Breast epithelium (tissue), 3 donors: ENCODE measurements at regions not wholly inside any gene's neighbourhood (a gene's known extent, or its start where the extent isn't known, plus 50 kb on each side); places are given as distances from the start of the nearest gene placed in this dataset.

Experiments used
- POLR2A ChIP-seq: fragments of 450-650 bp; IDR thresholded peaks from one replicate; pipeline ENCODE4 v1.6.1; 2016; ENCODE audit warnings: antibody characterized with exemption, mild to moderate bottlenecking, moderate library complexity
- POLR2AphosphoS5 ChIP-seq, 3 donors: sonication (generic); formaldehyde crosslinking; IDR thresholded peaks; one replicate each; pipeline ENCODE4 v1.6.1; 2017; ENCODE audit warnings: antibody characterized with exemption in 3 of 3
- TF ChIP-seq, protein P1 (sequence below), 3 donors: fragments of 450-650 bp; IDR thresholded peaks; one replicate each; pipeline ENCODE4 v1.5.1; 2016 to 2017; ENCODE audit warnings: antibody characterized with exemption in 3 of 3, mild to moderate bottlenecking in 3 of 3, moderate library complexity in 3 of 3

DNA sequence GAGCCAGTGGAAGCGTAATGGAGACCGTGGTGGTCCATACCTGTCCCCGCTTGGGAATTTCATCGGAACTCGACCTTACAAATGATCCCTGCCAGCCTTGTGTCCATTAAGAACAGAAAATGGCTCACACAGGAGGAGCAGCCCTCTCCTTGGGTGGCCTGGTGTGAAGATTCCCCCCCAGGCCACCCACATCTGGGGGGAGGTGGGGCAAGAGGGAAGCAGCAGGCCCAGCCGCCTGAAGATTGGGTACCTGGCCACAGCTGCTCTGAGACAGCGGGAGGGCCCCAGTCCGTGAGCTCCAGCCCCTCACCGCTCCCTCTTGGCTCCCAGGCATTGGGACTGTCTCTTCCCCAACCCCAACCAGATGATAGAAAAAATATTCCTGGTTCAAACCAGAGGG, 277.8 kb upstream of the FOXF1 start:
- TF ChIP-seq, protein P1, sequence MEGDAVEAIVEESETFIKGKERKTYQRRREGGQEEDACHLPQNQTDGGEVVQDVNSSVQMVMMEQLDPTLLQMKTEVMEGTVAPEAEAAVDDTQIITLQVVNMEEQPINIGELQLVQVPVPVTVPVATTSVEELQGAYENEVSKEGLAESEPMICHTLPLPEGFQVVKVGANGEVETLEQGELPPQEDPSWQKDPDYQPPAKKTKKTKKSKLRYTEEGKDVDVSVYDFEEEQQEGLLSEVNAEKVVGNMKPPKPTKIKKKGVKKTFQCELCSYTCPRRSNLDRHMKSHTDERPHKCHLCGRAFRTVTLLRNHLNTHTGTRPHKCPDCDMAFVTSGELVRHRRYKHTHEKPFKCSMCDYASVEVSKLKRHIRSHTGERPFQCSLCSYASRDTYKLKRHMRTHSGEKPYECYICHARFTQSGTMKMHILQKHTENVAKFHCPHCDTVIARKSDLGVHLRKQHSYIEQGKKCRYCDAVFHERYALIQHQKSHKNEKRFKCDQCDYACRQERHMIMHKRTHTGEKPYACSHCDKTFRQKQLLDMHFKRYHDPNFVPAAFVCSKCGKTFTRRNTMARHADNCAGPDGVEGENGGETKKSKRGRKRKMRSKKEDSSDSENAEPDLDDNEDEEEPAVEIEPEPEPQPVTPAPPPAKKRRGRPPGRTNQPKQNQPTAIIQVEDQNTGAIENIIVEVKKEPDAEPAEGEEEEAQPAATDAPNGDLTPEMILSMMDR (IDR thresholded peaks at IDR 0.05), result no peak
- TF ChIP-seq POLR2A (no peak), POLR2AphosphoS5 (IDR thresholded peaks at IDR 0.05) (no peak)
